Calu3 (cell line): ENCODE measurements at regions not wholly inside any gene's neighbourhood (a gene's known extent, or its start where the extent isn't known, plus 50 kb on each side); places are given as distances from the start of the nearest gene placed in this dataset.

Source experiments
- BruUV-seq: library from RNA; stranded (reverse); fragments of 400-500 nt; replicated peaks from 2 replicates; lab custom pipeline; 2021; lab: Mats Ljungman, UMichigan
- CTCF ChIA-PET: fragments of 300-600 bp; sonication (Branson Sonifier 250); formaldehyde crosslinking; loops from one replicate; lab custom pipeline; 2022; ENCODE audit warnings: antibody characterized with exemption; lab: Charles Lee
- DNase-seq: peaks from one replicate; pipeline ENCODE4 v3.0.0; 2022
- H3K27ac Mint-ChIP-seq: one replicate; pipeline ENCODE4 v1.8.0; 2022; ENCODE audit warnings: mixed read lengths; ENCODE audit not compliant: unreplicated experiment
- H3K27me3 Mint-ChIP-seq: one replicate; pipeline ENCODE4 v1.8.0; 2022; ENCODE audit warnings: mixed read lengths; ENCODE audit not compliant: unreplicated experiment
- H3K36me3 Mint-ChIP-seq: one replicate; pipeline ENCODE4 v1.8.0; 2022; ENCODE audit warnings: mild to moderate bottlenecking, moderate library complexity, mixed read lengths; ENCODE audit not compliant: insufficient read depth, unreplicated experiment
- H3K4me1 Mint-ChIP-seq: one replicate; pipeline ENCODE4 v1.8.0; 2022; ENCODE audit warnings: mild to moderate bottlenecking, low read depth, mixed read lengths; ENCODE audit not compliant: unreplicated experiment
- H3K4me3 Mint-ChIP-seq: one replicate; pipeline ENCODE4 v1.8.0; 2022; ENCODE audit warnings: mild to moderate bottlenecking, low read depth, moderate library complexity, mixed read lengths; ENCODE audit not compliant: unreplicated experiment
- H3K9me3 Mint-ChIP-seq: one replicate; pipeline ENCODE4 v1.8.0; 2022; ENCODE audit warnings: low read depth, mixed read lengths; ENCODE audit not compliant: unreplicated experiment
- intact Hi-C: fragments of 100-400 bp; cut with micrococcal nuclease; formaldehyde crosslinking; loops from one replicate; pipeline ENCODE4 v1.10.0; 2022; ENCODE audit not compliant: unreplicated experiment
- TF ChIP-seq, protein P1 (sequence below): fragments of 200-600 bp; IDR thresholded peaks from one replicate; pipeline ENCODE4 v1.8.0; 2022; ENCODE audit warnings: antibody characterized with exemption; ENCODE audit not compliant: unreplicated experiment

- Mint-ChIP-seq H3K27ac (no peak overlapping the region), H3K4me1 (no peaks in the 10 kb centered on the region), H3K27me3 (no peaks in the 10 kb centered on the region), H3K4me3 (no peak overlapping the region), H3K36me3 (no peaks in the 10 kb centered on the region), H3K9me3 (peaks cover 2% of the 10 kb centered on the region)
- intact Hi-C loops = no loop called here
- DNase-seq = no peak
- TF ChIP-seq, protein P1, sequence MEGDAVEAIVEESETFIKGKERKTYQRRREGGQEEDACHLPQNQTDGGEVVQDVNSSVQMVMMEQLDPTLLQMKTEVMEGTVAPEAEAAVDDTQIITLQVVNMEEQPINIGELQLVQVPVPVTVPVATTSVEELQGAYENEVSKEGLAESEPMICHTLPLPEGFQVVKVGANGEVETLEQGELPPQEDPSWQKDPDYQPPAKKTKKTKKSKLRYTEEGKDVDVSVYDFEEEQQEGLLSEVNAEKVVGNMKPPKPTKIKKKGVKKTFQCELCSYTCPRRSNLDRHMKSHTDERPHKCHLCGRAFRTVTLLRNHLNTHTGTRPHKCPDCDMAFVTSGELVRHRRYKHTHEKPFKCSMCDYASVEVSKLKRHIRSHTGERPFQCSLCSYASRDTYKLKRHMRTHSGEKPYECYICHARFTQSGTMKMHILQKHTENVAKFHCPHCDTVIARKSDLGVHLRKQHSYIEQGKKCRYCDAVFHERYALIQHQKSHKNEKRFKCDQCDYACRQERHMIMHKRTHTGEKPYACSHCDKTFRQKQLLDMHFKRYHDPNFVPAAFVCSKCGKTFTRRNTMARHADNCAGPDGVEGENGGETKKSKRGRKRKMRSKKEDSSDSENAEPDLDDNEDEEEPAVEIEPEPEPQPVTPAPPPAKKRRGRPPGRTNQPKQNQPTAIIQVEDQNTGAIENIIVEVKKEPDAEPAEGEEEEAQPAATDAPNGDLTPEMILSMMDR = no peak
- no TSS peak for BruUV-seq
- CTCF ChIA-PET = no interaction called here
Observed at GRCh38 chr2:181239201-181239799, 217.9 kb upstream of the ITGA4 start.

DNA sequence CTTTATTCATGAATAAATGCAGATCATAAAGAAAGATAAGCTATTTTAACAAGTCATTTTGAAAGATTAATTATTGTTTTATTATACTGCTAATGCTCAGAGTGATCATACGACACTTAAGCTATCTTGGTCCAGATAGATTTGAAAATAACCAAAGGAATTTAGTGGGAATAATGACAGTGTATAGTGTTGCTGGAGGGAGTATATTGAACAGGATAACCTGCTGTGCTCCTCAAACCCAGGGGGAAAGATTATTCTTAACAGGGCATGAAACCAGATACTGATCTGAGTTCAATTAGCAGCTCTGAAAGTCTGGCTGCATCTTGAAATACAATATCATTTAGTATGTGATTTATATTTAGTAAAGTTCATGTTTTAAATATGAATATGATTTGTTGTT lies 216.3 kb upstream of the ITGA4 start:
- no TSS peak for BruUV-seq
- H3K4me1 Mint-ChIP-seq = no peaks in the 10 kb centered on the region
- DNase-seq = no peak
- CTCF ChIA-PET = no interaction called here
- H3K27me3 Mint-ChIP-seq = no peaks in the 10 kb centered on the region
- peaks cover 2% of the 10 kb centered on the region for H3K9me3 Mint-ChIP-seq
- intact Hi-C loops = no loop called here
- no peak overlapping the region for H3K4me3 Mint-ChIP-seq
- TF ChIP-seq, protein P1 = no peak
- no peak overlapping the region for H3K27ac Mint-ChIP-seq
- no peaks in the 10 kb centered on the region for H3K36me3 Mint-ChIP-seq

DNA sequence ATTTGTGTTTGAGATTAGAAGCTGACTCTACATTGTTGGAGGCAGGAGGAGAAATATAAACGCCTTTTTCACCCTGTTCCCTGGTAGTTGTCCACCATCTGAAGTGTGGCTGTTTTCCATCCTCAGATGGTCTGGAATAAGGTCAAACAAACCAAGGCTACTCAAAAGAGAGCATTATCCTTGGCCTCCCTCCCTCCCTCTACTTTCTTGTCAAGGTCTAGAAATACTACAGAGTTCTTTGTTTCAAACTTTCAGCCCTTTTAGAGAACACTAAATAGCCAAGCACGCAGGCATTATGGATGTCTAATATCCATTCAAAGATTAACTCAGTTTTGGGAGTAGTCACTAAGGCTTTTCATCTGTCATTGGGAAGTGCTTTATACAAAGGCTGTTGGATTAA lies 215.8 kb upstream of the ITGA4 start:
- H3K4me3 Mint-ChIP-seq = no peak overlapping the region
- no TSS peak for BruUV-seq
- H3K27me3 Mint-ChIP-seq = no peaks in the 10 kb centered on the region
- no peak for DNase-seq
- H3K9me3 Mint-ChIP-seq = peaks cover 2% of the 10 kb centered on the region
- H3K36me3 Mint-ChIP-seq = no peaks in the 10 kb centered on the region
- intact Hi-C loops = no loop called here
- TF ChIP-seq, protein P1 = no peak
- no peak overlapping the region for H3K27ac Mint-ChIP-seq
- no peaks in the 10 kb centered on the region for H3K4me1 Mint-ChIP-seq
- CTCF ChIA-PET = no interaction called here

GRCh38 chr2:181241797-181242196 lies 215.4 kb upstream of the ITGA4 start:
- no peak for DNase-seq
- H3K27ac Mint-ChIP-seq = no peak overlapping the region
- no peak overlapping the region for H3K4me3 Mint-ChIP-seq
- H3K36me3 Mint-ChIP-seq = no peaks in the 10 kb centered on the region
- H3K9me3 Mint-ChIP-seq = peaks cover 2% of the 10 kb centered on the region
- CTCF ChIA-PET = no interaction called here
- no peaks in the 10 kb centered on the region for H3K27me3 Mint-ChIP-seq
- no TSS peak for BruUV-seq
- TF ChIP-seq, protein P1 = no peak
- intact Hi-C loops = no loop called here
- H3K4me1 Mint-ChIP-seq = no peaks in the 10 kb centered on the region
